ENCODE measurements at regions not wholly inside any gene's neighbourhood (a gene's known extent, or its start where the extent isn't known, plus 50 kb on each side); places are given as distances from the start of the nearest gene placed in this dataset.

DNA sequence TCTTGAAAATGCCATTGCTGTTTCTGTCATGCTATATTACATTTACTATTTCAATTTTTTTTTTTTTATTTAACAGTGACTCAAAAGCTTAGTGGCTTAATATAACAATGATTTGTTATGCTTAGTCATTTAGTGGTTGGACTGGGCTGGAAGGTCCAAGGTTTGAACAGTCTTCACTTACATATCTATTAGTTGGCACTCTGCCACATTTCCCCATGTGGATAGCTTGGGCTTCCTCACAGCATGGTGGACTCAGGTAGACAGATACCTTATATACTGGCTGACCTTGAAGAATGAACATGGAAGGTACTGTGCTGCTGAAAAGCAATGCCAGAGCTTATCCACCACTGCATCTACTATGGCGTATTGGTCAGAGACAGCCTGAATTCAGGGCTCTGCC lies 909.5 kb upstream of the SOX11 start:
- TF ChIP-seq, protein P1, sequence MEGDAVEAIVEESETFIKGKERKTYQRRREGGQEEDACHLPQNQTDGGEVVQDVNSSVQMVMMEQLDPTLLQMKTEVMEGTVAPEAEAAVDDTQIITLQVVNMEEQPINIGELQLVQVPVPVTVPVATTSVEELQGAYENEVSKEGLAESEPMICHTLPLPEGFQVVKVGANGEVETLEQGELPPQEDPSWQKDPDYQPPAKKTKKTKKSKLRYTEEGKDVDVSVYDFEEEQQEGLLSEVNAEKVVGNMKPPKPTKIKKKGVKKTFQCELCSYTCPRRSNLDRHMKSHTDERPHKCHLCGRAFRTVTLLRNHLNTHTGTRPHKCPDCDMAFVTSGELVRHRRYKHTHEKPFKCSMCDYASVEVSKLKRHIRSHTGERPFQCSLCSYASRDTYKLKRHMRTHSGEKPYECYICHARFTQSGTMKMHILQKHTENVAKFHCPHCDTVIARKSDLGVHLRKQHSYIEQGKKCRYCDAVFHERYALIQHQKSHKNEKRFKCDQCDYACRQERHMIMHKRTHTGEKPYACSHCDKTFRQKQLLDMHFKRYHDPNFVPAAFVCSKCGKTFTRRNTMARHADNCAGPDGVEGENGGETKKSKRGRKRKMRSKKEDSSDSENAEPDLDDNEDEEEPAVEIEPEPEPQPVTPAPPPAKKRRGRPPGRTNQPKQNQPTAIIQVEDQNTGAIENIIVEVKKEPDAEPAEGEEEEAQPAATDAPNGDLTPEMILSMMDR (conservative IDR thresholded peaks at IDR 0.05) = no peak
- TF ChIP-seq ZFX (IDR thresholded peaks at IDR 0.05) = no peak

Measured in C4-2B (cell line).